NB4 (cell line): ENCODE measurements at regions not wholly inside any gene's neighbourhood (a gene's known extent, or its start where the extent isn't known, plus 50 kb on each side); places are given as distances from the start of the nearest gene placed in this dataset.

Experiments used
- MYC ChIP-seq: IDR thresholded peaks from 2 replicates; pipeline ENCODE4 v1.6.1; 2011; ENCODE audit warnings: low read depth, low read length
- POLR2A ChIP-seq: IDR thresholded peaks from 2 replicates; pipeline ENCODE4 v1.6.1; 2011; ENCODE audit warnings: mild to moderate bottlenecking; ENCODE audit not compliant: insufficient read length; ENCODE audit errors: extremely low read depth
- TF ChIP-seq, protein P1 (sequence below): IDR thresholded peaks from one replicate; pipeline ENCODE4 v1.5.1; 2012; ENCODE audit warnings: low read depth, low read length

DNA sequence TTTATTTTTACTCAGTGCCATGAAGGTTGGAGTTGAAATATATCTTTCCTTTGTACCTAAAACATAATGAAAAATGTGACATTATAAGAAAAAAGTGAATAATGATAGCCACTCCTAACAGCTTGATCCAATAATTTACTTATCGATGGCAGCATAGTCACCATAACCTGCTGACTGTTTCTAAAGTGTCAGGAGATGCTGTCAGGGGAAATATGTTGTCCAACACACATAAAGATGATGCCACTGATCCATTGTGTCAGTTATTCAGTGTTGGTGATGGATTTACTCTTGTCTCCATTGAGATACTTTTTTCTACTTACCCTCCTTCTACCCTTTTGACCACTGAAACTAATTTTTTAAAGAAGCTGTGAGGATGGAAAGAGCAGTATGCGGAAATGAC lies 1006.9 kb upstream of the TMEFF2 start:
- TF ChIP-seq, protein P1, sequence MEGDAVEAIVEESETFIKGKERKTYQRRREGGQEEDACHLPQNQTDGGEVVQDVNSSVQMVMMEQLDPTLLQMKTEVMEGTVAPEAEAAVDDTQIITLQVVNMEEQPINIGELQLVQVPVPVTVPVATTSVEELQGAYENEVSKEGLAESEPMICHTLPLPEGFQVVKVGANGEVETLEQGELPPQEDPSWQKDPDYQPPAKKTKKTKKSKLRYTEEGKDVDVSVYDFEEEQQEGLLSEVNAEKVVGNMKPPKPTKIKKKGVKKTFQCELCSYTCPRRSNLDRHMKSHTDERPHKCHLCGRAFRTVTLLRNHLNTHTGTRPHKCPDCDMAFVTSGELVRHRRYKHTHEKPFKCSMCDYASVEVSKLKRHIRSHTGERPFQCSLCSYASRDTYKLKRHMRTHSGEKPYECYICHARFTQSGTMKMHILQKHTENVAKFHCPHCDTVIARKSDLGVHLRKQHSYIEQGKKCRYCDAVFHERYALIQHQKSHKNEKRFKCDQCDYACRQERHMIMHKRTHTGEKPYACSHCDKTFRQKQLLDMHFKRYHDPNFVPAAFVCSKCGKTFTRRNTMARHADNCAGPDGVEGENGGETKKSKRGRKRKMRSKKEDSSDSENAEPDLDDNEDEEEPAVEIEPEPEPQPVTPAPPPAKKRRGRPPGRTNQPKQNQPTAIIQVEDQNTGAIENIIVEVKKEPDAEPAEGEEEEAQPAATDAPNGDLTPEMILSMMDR, result no peak
- no peak for TF ChIP-seq POLR2A
- no peak for TF ChIP-seq MYC
